ENCODE measurements at regions not wholly inside any gene's neighbourhood (a gene's known extent, or its start where the extent isn't known, plus 50 kb on each side); places are given as distances from the start of the nearest gene placed in this dataset.
"Not testable (repeated sequence)": the region's sequence is repeated elsewhere in the genome, so short reads cannot be mapped to it uniquely, and the experiment has no call there.

- H3K4me3 ChIP-seq, result no peak overlapping the region
- TF ChIP-seq POLR2A (IDR thresholded peaks at IDR 0.05) (no peak), CTCF (IDR thresholded peaks at IDR 0.05) (no peak)
These were observed 136.3 kb downstream of the INHBA start for GRCh38 chr7:41566581-41566980.

GRCh38 chr7:41565655-41566054, 137.2 kb downstream of the INHBA start:
- Histone ChIP-seq H3K36me3 (ENCODE audit: low read depth, missing control alignments) (no peaks in the 10 kb centered on the region), H3K4me3 (no peak overlapping the region), H3K27ac (no peak overlapping the region), H3K9me3 (no peaks in the 10 kb centered on the region), H3K27me3 (no peaks in the 10 kb centered on the region), H3K4me1 (no peaks in the 10 kb centered on the region)
- no peak for DNase-seq
- intact Hi-C loops (cut with DNase I; ENCODE audit: low total_unique reads), result no loop called here
- no peak for TF ChIP-seq CTCF (IDR thresholded peaks at IDR 0.05)
- no peak for TF ChIP-seq POLR2A (IDR thresholded peaks at IDR 0.05)
- WGBS, 2 donors, result 86 to 91% methylated on average over 4 of the region's 4 CpGs

More at GRCh38 chr7:41566581-41566980, 136.3 kb downstream of the INHBA start:
- no peak for DNase-seq
- Histone ChIP-seq H3K36me3 (ENCODE audit: low read depth, missing control alignments) (no peaks in the 10 kb centered on the region), H3K9me3 (no peaks in the 10 kb centered on the region), H3K27me3 (no peaks in the 10 kb centered on the region), H3K4me1 (no peaks in the 10 kb centered on the region), H3K27ac (no peak overlapping the region)
- WGBS, 2 donors, result 90 to 95% methylated on average over 4 of the region's 4 CpGs
- intact Hi-C loops (cut with DNase I; ENCODE audit: low total_unique reads), result no loop called here

- no peaks in the 10 kb centered on the region for H3K27me3 ChIP-seq
- no peak overlapping the region for H3K4me3 ChIP-seq
- H3K9me3 ChIP-seq, result no peaks in the 10 kb centered on the region
- H3K36me3 ChIP-seq (ENCODE audit: low read depth, missing control alignments), result no peaks in the 10 kb centered on the region
- DNase-seq, result no peak
- 93 to 94% methylated on average over 3 of the region's 3 CpGs for WGBS, 2 donors
- no peaks in the 10 kb centered on the region for H3K4me1 ChIP-seq
- TF ChIP-seq CTCF (IDR thresholded peaks at IDR 0.05) (no peak), POLR2A (IDR thresholded peaks at IDR 0.05) (no peak)
- H3K27ac ChIP-seq, result no peak overlapping the region
- intact Hi-C loops (cut with DNase I; ENCODE audit: low total_unique reads), result no loop called here
These were observed 143.5 kb downstream of the INHBA start for GRCh38 chr7:41559426-41559825.

- Histone ChIP-seq H3K36me3 (ENCODE audit: low read depth, missing control alignments) (no peaks in the 10 kb centered on the region), H3K27ac (no peak overlapping the region), H3K4me1 (no peaks in the 10 kb centered on the region), H3K27me3 (no peaks in the 10 kb centered on the region), H3K9me3 (no peaks in the 10 kb centered on the region), H3K4me3 (no peak overlapping the region)
- DNase-seq, result no peak
- intact Hi-C loops (cut with DNase I; ENCODE audit: low total_unique reads), result no loop called here
- no peak for TF ChIP-seq CTCF (IDR thresholded peaks at IDR 0.05)
These were observed 148.4 kb downstream of the INHBA start for GRCh38 chr7:41554481-41554880.

- H3K27me3 ChIP-seq; intact Hi-C loops (cut with DNase I; ENCODE audit: low total_unique reads); DNase-seq: not testable (repeated sequence)
These were observed 152.8 kb downstream of the INHBA start for GRCh38 chr7:41550046-41550445.

More at GRCh38 chr7:41550046-41550445, 152.8 kb downstream of the INHBA start:
- not testable (repeated sequence) for H3K36me3 ChIP-seq (ENCODE audit: low read depth, missing control alignments); H3K4me1 ChIP-seq; H3K4me3 ChIP-seq; H3K27ac ChIP-seq; H3K9me3 ChIP-seq
